NCI-H748 (cell line): ENCODE measurements at regions not wholly inside any gene's neighbourhood (a gene's known extent, or its start where the extent isn't known, plus 50 kb on each side); places are given as distances from the start of the nearest gene placed in this dataset.

ENCODE experiments used
- DNase-seq: peaks from one replicate; lab custom pipeline; 2025; ENCODE audit not compliant: unreplicated experiment; lab: John Stamatoyannopoulos, UW

- no peak for DNase-seq
Measured at GRCh38 chr11:133697603-133698180, 147.6 kb downstream of the SPATA19 start.

GRCh38 chr11:133697161-133697560 is 148.2 kb downstream of the SPATA19 start:
- no peak for DNase-seq

- no peak for DNase-seq
Measured at GRCh38 chr11:133695387-133695786, 149.9 kb downstream of the SPATA19 start.

GRCh38 chr11:133694701-133695100 is 150.6 kb downstream of the SPATA19 start:
- no peak for DNase-seq

GRCh38 chr11:133693110-133693509 is 152.2 kb downstream of the SPATA19 start:
- DNase-seq = no peak

- no peak for DNase-seq
Measured at GRCh38 chr11:133692126-133692934, 153.0 kb downstream of the SPATA19 start.

GRCh38 chr11:133687781-133688180 is 155.5 kb upstream of the OPCML start:
- no peak for DNase-seq

- peak; percentile 88 for DNase-seq
Measured at GRCh38 chr11:133681901-133682300, 149.6 kb upstream of the OPCML start.

- no peak for DNase-seq
Measured at GRCh38 chr11:133679896-133680295, 147.6 kb upstream of the OPCML start.

GRCh38 chr11:133678191-133678590 is 145.9 kb upstream of the OPCML start:
- DNase-seq = no peak

- DNase-seq = peak; percentile 56
Measured at GRCh38 chr11:133677387-133677786, 145.1 kb upstream of the OPCML start.

- no peak for DNase-seq
Measured at GRCh38 chr11:133676265-133676664, 144.0 kb upstream of the OPCML start.

- no peak for DNase-seq
Measured at GRCh38 chr11:133669371-133670053, 137.2 kb upstream of the OPCML start.

GRCh38 chr11:133663135-133663985 is 131.1 kb upstream of the OPCML start:
- DNase-seq = no peak

GRCh38 chr11:133661846-133662245 is 129.5 kb upstream of the OPCML start:
- DNase-seq = no peak

- peak; percentile 71 for DNase-seq
Measured at GRCh38 chr11:133660202-133660568, 127.9 kb upstream of the OPCML start.

- peak; percentile 84 for DNase-seq
Measured at GRCh38 chr11:133659538-133660201, 127.4 kb upstream of the OPCML start.

GRCh38 chr11:133657054-133657453 is 124.8 kb upstream of the OPCML start:
- DNase-seq = no peak

- no peak for DNase-seq
Measured at GRCh38 chr11:133656082-133656635, 123.9 kb upstream of the OPCML start.

GRCh38 chr11:133654630-133655212 is 122.4 kb upstream of the OPCML start:
- DNase-seq = no peak
